PC-3 (cell line): ENCODE measurements at regions not wholly inside any gene's neighbourhood (a gene's known extent, or its start where the extent isn't known, plus 50 kb on each side); places are given as distances from the start of the nearest gene placed in this dataset.

ENCODE experiments used
- ATAC-seq: fragments of 200-7000 bp; cut with Tn5 transposase; 2 replicates; pipeline ENCODE4 v1.9.1; 2020; ENCODE audit warnings: mild to moderate bottlenecking, moderate library complexity
- BruUV-seq: library from RNA; stranded (reverse); fragments of 400-500 nt; replicated peaks from 2 replicates; lab custom pipeline; 2021; lab: Mats Ljungman, UMichigan
- CTCF ChIA-PET: fragments of 300-600 bp; sonication (Branson Sonifier 250); formaldehyde crosslinking; loops from one replicate; lab custom pipeline; 2022; ENCODE audit warnings: antibody characterized with exemption; lab: Charles Lee
- POLR2A ChIA-PET: fragments of 300-600 bp; sonication (Branson Sonifier 250); formaldehyde crosslinking; loops from one replicate; lab custom pipeline; 2022; ENCODE audit warnings: antibody characterized with exemption; ENCODE audit not compliant: unreplicated experiment; lab: Charles Lee
- DNase-seq: peaks from one replicate; pipeline ENCODE4 v3.0.0-alpha.2; 2015
- H2AFZ ChIP-seq: fragments of 300-600 bp; sonication (generic); 2 replicates; pipeline ENCODE4 v1.6.0; 2016; ENCODE audit warnings: antibody characterized with exemption, low read length
- H3F3A ChIP-seq: fragments of 300-600 bp; sonication (generic); one replicate; pipeline ENCODE4 v1.6.0; 2017; ENCODE audit warnings: antibody characterized with exemption, low read length, control low read depth, mild to moderate bottlenecking; ENCODE audit not compliant: unreplicated experiment
- H3K27ac ChIP-seq: fragments of 300-600 bp; sonication (generic); 2 replicates; pipeline ENCODE4 v1.5.1; 2016; ENCODE audit warnings: mild to moderate bottlenecking, low read length
- H3K27me3 ChIP-seq: fragments of 300-600 bp; sonication (generic); 2 replicates; pipeline ENCODE4 v1.6.1; 2016; ENCODE audit warnings: low read length, mixed read lengths
- H3K36me3 ChIP-seq: fragments of 300-600 bp; sonication (generic); 2 replicates; pipeline ENCODE4 v1.6.1; 2016; ENCODE audit warnings: low read depth, mixed run types, low read length, mixed read lengths
- H3K4me1 ChIP-seq: fragments of 300-600 bp; sonication (generic); 2 replicates; pipeline ENCODE4 v1.5.1; 2016; ENCODE audit warnings: low read length; ENCODE audit not compliant: insufficient read depth
- H3K4me2 ChIP-seq: fragments of 300-600 bp; sonication (generic); 2 replicates; pipeline ENCODE4 v1.6.0; 2016; ENCODE audit warnings: low read length
- H3K4me3 ChIP-seq: fragments of 300-600 bp; sonication (generic); 2 replicates; pipeline ENCODE4 v1.5.1; 2016; ENCODE audit warnings: mild to moderate bottlenecking, low read length, mixed read lengths
- H3K79me2 ChIP-seq: fragments of 300-600 bp; sonication (generic); 2 replicates; pipeline ENCODE4 v1.6.1; 2017; ENCODE audit warnings: low read length, mixed read lengths
- H3K9ac ChIP-seq: fragments of 300-600 bp; sonication (generic); 2 replicates; pipeline ENCODE4 v1.6.0; 2016; ENCODE audit warnings: mild to moderate bottlenecking, low read length
- H3K9me2 ChIP-seq: fragments of 300-600 bp; sonication (generic); replicated peaks from 2 replicates; pipeline ENCODE4 v1.6.1; 2016; ENCODE audit warnings: mixed run types, low read length, mixed read lengths
- H3K9me3 ChIP-seq: fragments of 300-600 bp; sonication (generic); 2 replicates; pipeline ENCODE4 v1.6.1; 2016; ENCODE audit warnings: low read length, mixed read lengths
- H4K20me1 ChIP-seq: fragments of 300-600 bp; sonication (generic); 2 replicates; pipeline ENCODE4 v1.6.1; 2016; ENCODE audit warnings: low read length, mixed read lengths
- CTCF ChIP-seq: fragments of 300-600 bp; sonication (generic); conservative IDR thresholded peaks from 2 replicates; pipeline ENCODE4 v1.5.1; 2017; ENCODE audit warnings: antibody characterized with exemption, low read depth, mild to moderate bottlenecking, low read length
- EZH2 ChIP-seq: fragments of 300-600 bp; sonication (generic); IDR thresholded peaks from one replicate; pipeline ENCODE4 v1.6.1; 2017; ENCODE audit warnings: antibody characterized with exemption, mild to moderate bottlenecking, low read length; ENCODE audit not compliant: unreplicated experiment
- EZH2phosphoT487 ChIP-seq: fragments of 300-600 bp; sonication (generic); IDR thresholded peaks from 2 replicates; pipeline ENCODE4 v1.6.1; 2018; ENCODE audit warnings: mild to moderate bottlenecking, antibody characterized with exemption, low read length, borderline replicate concordance
- intact Hi-C: fragments of 100-400 bp; cut with micrococcal nuclease; formaldehyde crosslinking; loops from 2 replicates; pipeline ENCODE4 v1.9.0; 2023

GRCh38 chr19:32177686-32178085, 167.7 kb upstream of the ZNF507 start:
- Histone ChIP-seq H3K36me3 (no peaks in the 10 kb centered on the region), H3K9me2 (no peaks in the 10 kb centered on the region), H3K4me2 (no peak overlapping the region), H2AFZ (no peak overlapping the region), H3K9me3 (no peaks in the 10 kb centered on the region), H3K27ac (no peak overlapping the region), H3K9ac (no peak overlapping the region), H3K79me2 (no peaks in the 10 kb centered on the region), H3K4me1 (no peaks in the 10 kb centered on the region), H3K27me3 (no peaks in the 10 kb centered on the region), H3F3A (no peaks in the 10 kb centered on the region), H4K20me1 (no peaks in the 10 kb centered on the region), H3K4me3 (no peak overlapping the region)
- no peak for DNase-seq
- TF ChIP-seq EZH2phosphoT487 = no peak
- no peak for TF ChIP-seq CTCF
- TF ChIP-seq EZH2 = no peak
- POLR2A ChIA-PET = no interaction called here
- ATAC-seq = no peak
- no TSS peak for BruUV-seq
- intact Hi-C loops = no loop called here
- CTCF ChIA-PET = no interaction called here

GRCh38 chr19:32178401-32178800, 167.0 kb upstream of the ZNF507 start:
- Histone ChIP-seq H3K36me3 (no peaks in the 10 kb centered on the region), H2AFZ (no peak overlapping the region), H3F3A (no peaks in the 10 kb centered on the region), H3K27ac (no peak overlapping the region), H3K4me1 (no peaks in the 10 kb centered on the region), H3K79me2 (no peaks in the 10 kb centered on the region), H3K9me2 (no peaks in the 10 kb centered on the region), H3K4me3 (no peak overlapping the region), H3K9me3 (no peaks in the 10 kb centered on the region), H4K20me1 (no peaks in the 10 kb centered on the region), H3K27me3 (no peaks in the 10 kb centered on the region), H3K9ac (no peak overlapping the region), H3K4me2 (no peak overlapping the region)
- ChIA-PET CTCF (no interaction called here), POLR2A (no interaction called here)
- DNase-seq (no peak), ATAC-seq (no peak)
- intact Hi-C loops = no loop called here
- no TSS peak for BruUV-seq
- TF ChIP-seq EZH2phosphoT487 = no peak
- no peak for TF ChIP-seq EZH2
- no peak for TF ChIP-seq CTCF

- POLR2A ChIA-PET = no interaction called here
- BruUV-seq = no TSS peak
- no peak overlapping the region for H3K27ac ChIP-seq
- TF ChIP-seq CTCF = no peak
- no peak for TF ChIP-seq EZH2phosphoT487
- TF ChIP-seq EZH2 = no peak
- no peak for ATAC-seq
- H4K20me1 ChIP-seq = no peaks in the 10 kb centered on the region
- H3K4me2 ChIP-seq = no peak overlapping the region
- no peaks in the 10 kb centered on the region for H3K79me2 ChIP-seq
- H3K27me3 ChIP-seq = no peaks in the 10 kb centered on the region
- H3F3A ChIP-seq = no peaks in the 10 kb centered on the region
- no peaks in the 10 kb centered on the region for H3K36me3 ChIP-seq
- H2AFZ ChIP-seq = no peak overlapping the region
- no peaks in the 10 kb centered on the region for H3K9me2 ChIP-seq
- H3K9ac ChIP-seq = no peak overlapping the region
- no peaks in the 10 kb centered on the region for H3K4me1 ChIP-seq
- H3K9me3 ChIP-seq = no peaks in the 10 kb centered on the region
- no peak overlapping the region for H3K4me3 ChIP-seq
- DNase-seq = no peak
- CTCF ChIA-PET = no interaction called here
- intact Hi-C loops = no loop called here
These were observed 166.5 kb upstream of the ZNF507 start for GRCh38 chr19:32178956-32179355.
